Neural progenitor cell (in vitro differentiated cells): ENCODE measurements at regions not wholly inside any gene's neighbourhood (a gene's known extent, or its start where the extent isn't known, plus 50 kb on each side); places are given as distances from the start of the nearest gene placed in this dataset.
"Not testable (repeated sequence)": the region's sequence is repeated elsewhere in the genome, so short reads cannot be mapped to it uniquely, and the experiment has no call there.

ENCODE experiments used
- DNase-seq: peaks from one replicate; pipeline ENCODE4 v3.0.0-alpha.2; 2016; ENCODE audit warnings: low spot score
- H2AFZ ChIP-seq: fragments of 200-600 bp; sonication (generic); replicated peaks from 2 replicates; pipeline ENCODE4 v1.6.1; 2016; ENCODE audit warnings: antibody characterized with exemption
- H3F3A ChIP-seq: fragments of 200-600 bp; sonication (generic); 2 replicates; pipeline ENCODE4 v1.6.1; 2016; ENCODE audit warnings: antibody characterized with exemption, low read depth
- H3K27ac ChIP-seq: fragments of 200-600 bp; sonication (generic); 2 replicates; pipeline ENCODE4 v1.5.1; 2016; ENCODE audit warnings: mild to moderate bottlenecking
- H3K27me3 ChIP-seq: fragments of 200-600 bp; sonication (generic); 2 replicates; pipeline ENCODE4 v1.6.1; 2016; ENCODE audit warnings: mild to moderate bottlenecking, moderate library complexity
- H3K36me3 ChIP-seq: fragments of 200-600 bp; sonication (generic); 2 replicates; pipeline ENCODE4 v1.5.1; 2016
- H3K4me1 ChIP-seq: fragments of 200-600 bp; sonication (generic); 2 replicates; pipeline ENCODE4 v1.6.1; 2016; ENCODE audit warnings: mixed run types
- H3K4me2 ChIP-seq: fragments of 200-600 bp; sonication (generic); 2 replicates; pipeline ENCODE4 v1.6.1; 2016
- H3K4me3 ChIP-seq: fragments of 200-600 bp; sonication (generic); 2 replicates; pipeline ENCODE4 v1.5.1; 2016
- H3K79me2 ChIP-seq: fragments of 200-600 bp; sonication (generic); 2 replicates; pipeline ENCODE4 v1.6.1; 2016; ENCODE audit warnings: low read depth
- H3K9ac ChIP-seq: fragments of 200-600 bp; sonication (generic); 2 replicates; pipeline ENCODE4 v1.6.1; 2016
- H3K9me3 ChIP-seq: fragments of 200-600 bp; sonication (generic); 2 replicates; pipeline ENCODE4 v1.5.1; 2016; ENCODE audit warnings: low read depth
- H4K20me1 ChIP-seq: fragments of 200-600 bp; sonication (generic); 2 replicates; pipeline ENCODE4 v1.6.1; 2016; ENCODE audit warnings: low read depth
- H3K27ac Mint-ChIP-seq: 3 replicates; pipeline ENCODE4 v1.8.0; 2021; ENCODE audit warnings: mixed read lengths
- H3K27me3 Mint-ChIP-seq: 2 replicates; pipeline ENCODE4 v1.8.0; 2022; ENCODE audit warnings: low read depth, mild to moderate bottlenecking, inconsistent platforms, moderate library complexity, mixed read lengths; ENCODE audit not compliant: insufficient read depth
- H3K36me3 Mint-ChIP-seq: 3 replicates; pipeline ENCODE4 v1.8.0; 2021; ENCODE audit warnings: mixed read lengths
- H3K4me1 Mint-ChIP-seq: 3 replicates; pipeline ENCODE4 v1.8.0; 2021; ENCODE audit warnings: mixed read lengths
- H3K4me3 Mint-ChIP-seq: 3 replicates; pipeline ENCODE4 v1.8.0; 2021; ENCODE audit warnings: mild to moderate bottlenecking, moderate library complexity, mixed read lengths
- H3K9me3 Mint-ChIP-seq: 3 replicates; pipeline ENCODE4 v1.8.0; 2020; ENCODE audit warnings: mixed read lengths
- EZH2 ChIP-seq: fragments of 200-600 bp; sonication (generic); IDR thresholded peaks from 2 replicates; pipeline ENCODE4 v1.6.1; 2017; ENCODE audit warnings: antibody characterized with exemption, mild to moderate bottlenecking, moderate library complexity
- EZH2phosphoT487 ChIP-seq: fragments of 200-600 bp; sonication (generic); IDR thresholded peaks from 2 replicates; pipeline ENCODE4 v1.6.1; 2017; ENCODE audit warnings: antibody characterized with exemption
- TF ChIP-seq, protein P1 (sequence below): fragments of 200-600 bp; sonication (generic); IDR thresholded peaks from 2 replicates; pipeline ENCODE4 v1.5.1; 2017; ENCODE audit warnings: antibody characterized with exemption, mild to moderate bottlenecking

DNA sequence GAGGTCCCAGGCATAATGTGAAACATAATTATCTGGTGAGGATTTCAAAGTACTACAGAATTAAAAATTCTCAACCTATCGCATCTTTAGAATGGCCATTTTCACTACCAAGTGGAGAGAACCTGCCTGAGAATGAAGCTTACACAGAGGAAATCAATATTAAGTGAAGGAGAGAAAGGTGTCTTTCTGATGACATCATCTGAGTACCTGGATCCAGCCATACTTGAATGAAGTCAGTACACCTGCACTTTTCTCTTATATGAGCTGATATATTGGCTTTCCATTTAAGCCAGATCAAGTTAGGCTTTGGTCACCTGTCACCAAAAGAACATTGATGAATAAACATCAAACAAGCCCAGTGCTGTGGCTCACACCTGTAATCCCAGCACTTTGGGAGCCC lies 118.9 kb upstream of the MED14 start:
- H2AFZ ChIP-seq, result no peak overlapping the region
- no peak overlapping the region for H3K9ac ChIP-seq
- H3K9me3 ChIP-seq, result no peaks in the 10 kb centered on the region
- DNase-seq, result no peak
- H3K4me1 ChIP-seq, result peaks cover 26% of the 10 kb centered on the region
- TF ChIP-seq, protein P1, sequence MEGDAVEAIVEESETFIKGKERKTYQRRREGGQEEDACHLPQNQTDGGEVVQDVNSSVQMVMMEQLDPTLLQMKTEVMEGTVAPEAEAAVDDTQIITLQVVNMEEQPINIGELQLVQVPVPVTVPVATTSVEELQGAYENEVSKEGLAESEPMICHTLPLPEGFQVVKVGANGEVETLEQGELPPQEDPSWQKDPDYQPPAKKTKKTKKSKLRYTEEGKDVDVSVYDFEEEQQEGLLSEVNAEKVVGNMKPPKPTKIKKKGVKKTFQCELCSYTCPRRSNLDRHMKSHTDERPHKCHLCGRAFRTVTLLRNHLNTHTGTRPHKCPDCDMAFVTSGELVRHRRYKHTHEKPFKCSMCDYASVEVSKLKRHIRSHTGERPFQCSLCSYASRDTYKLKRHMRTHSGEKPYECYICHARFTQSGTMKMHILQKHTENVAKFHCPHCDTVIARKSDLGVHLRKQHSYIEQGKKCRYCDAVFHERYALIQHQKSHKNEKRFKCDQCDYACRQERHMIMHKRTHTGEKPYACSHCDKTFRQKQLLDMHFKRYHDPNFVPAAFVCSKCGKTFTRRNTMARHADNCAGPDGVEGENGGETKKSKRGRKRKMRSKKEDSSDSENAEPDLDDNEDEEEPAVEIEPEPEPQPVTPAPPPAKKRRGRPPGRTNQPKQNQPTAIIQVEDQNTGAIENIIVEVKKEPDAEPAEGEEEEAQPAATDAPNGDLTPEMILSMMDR, result no peak
- TF ChIP-seq EZH2, result no peak
- TF ChIP-seq EZH2phosphoT487, result no peak
- H3K4me2 ChIP-seq, result no peak overlapping the region
- H3K4me3 ChIP-seq, result no peak overlapping the region
- peaks cover 33% of the 10 kb centered on the region for H3F3A ChIP-seq
- no peaks in the 10 kb centered on the region for H3K36me3 ChIP-seq
- Mint-ChIP-seq H3K4me1 (peaks cover 19% of the 10 kb centered on the region), H3K9me3 (peaks cover 10% of the 10 kb centered on the region), H3K36me3 (no peaks in the 10 kb centered on the region), H3K27me3 (no peaks in the 10 kb centered on the region), H3K4me3 (no peak overlapping the region), H3K27ac (no peak overlapping the region)
- no peak overlapping the region for H3K27ac ChIP-seq
- H3K27me3 ChIP-seq, result no peaks in the 10 kb centered on the region
- no peaks in the 10 kb centered on the region for H3K79me2 ChIP-seq
- H4K20me1 ChIP-seq, result no peaks in the 10 kb centered on the region

DNA sequence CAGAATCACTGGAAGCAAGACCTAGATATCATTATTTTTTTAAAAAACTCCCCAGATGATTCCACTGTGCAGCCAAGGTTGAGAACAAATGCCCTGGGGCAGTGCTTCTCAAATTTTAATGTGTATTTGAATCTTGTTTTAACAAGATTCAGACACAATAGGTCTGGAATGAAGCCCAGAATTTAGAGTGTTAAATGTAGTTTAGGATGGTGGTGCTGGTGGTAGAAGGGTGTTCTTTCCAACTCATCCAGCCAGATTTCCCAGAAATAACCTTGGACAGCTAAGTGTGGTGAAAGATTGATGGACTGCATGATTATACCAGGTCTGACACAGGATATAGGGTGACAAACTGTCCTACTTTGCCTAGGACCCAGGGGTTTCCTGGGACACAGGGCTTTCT lies 120.1 kb upstream of the MED14 start:
- Histone ChIP-seq H4K20me1 (no peaks in the 10 kb centered on the region), H3K4me3 (no peak overlapping the region), H2AFZ (peak overlapping the region; percentile 68), H3K9ac (no peak overlapping the region), H3K27ac (no peak overlapping the region), H3K9me3 (no peaks in the 10 kb centered on the region), H3K36me3 (no peaks in the 10 kb centered on the region), H3K27me3 (no peaks in the 10 kb centered on the region), H3K79me2 (no peaks in the 10 kb centered on the region), H3F3A (peaks cover 33% of the 10 kb centered on the region), H3K4me2 (no peak overlapping the region), H3K4me1 (peaks cover 26% of the 10 kb centered on the region)
- no peak for DNase-seq
- no peak for TF ChIP-seq EZH2phosphoT487
- TF ChIP-seq EZH2, result no peak
- TF ChIP-seq, protein P1, result no peak
- H3K36me3 Mint-ChIP-seq, result no peaks in the 10 kb centered on the region
- peaks cover 19% of the 10 kb centered on the region for H3K4me1 Mint-ChIP-seq
- H3K27me3 Mint-ChIP-seq, result no peaks in the 10 kb centered on the region
- no peak overlapping the region for H3K27ac Mint-ChIP-seq
- H3K4me3 Mint-ChIP-seq, result no peak overlapping the region
- H3K9me3 Mint-ChIP-seq, result peaks cover 20% of the 10 kb centered on the region

DNA sequence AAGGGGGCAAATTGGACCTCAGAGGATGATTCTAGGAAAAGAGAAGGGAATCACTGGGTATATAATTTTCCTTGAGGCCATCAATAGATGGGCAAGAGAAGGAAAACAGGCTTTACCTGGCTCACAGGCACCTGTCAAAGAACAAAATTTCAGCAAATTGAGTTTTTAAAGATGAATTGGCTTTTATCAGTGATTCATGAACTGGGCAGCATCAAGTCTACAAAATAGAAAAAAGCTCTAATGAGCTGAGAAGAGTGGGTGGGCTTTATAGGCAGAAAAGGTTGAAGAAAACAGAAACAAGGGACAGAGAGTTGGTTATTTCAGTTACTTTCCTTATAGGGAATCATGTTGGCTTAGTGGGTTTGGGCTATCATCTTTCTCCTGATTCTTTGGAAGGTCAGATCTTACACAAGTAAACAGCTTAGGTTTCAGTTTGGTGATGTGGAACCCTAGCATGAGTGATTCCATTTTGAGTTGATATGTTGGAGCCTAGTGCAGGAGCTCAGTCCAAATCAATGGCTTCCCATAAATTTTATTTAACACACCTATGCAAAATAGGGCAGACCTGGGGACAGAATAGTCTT lies 120.7 kb upstream of the MED14 start:
- Mint-ChIP-seq H3K4me1 (peaks cover 19% of the 10 kb centered on the region), H3K9me3 (peaks cover 25% of the 10 kb centered on the region), H3K27ac (no peak overlapping the region), H3K27me3 (no peaks in the 10 kb centered on the region), H3K4me3 (no peak overlapping the region), H3K36me3 (no peaks in the 10 kb centered on the region)
- Histone ChIP-seq H3F3A (peaks cover 33% of the 10 kb centered on the region), H4K20me1 (no peaks in the 10 kb centered on the region), H3K79me2 (no peaks in the 10 kb centered on the region), H3K9ac (no peak overlapping the region), H2AFZ (peak overlapping the region; percentile 68), H3K4me1 (peaks cover 26% of the 10 kb centered on the region), H3K9me3 (no peaks in the 10 kb centered on the region), H3K4me2 (no peak overlapping the region), H3K36me3 (no peaks in the 10 kb centered on the region), H3K27ac (no peak overlapping the region), H3K4me3 (no peak overlapping the region), H3K27me3 (no peaks in the 10 kb centered on the region)
- DNase-seq, result no peak
- TF ChIP-seq EZH2 (no peak), EZH2phosphoT487 (no peak)
- TF ChIP-seq, protein P1, result no peak

DNA sequence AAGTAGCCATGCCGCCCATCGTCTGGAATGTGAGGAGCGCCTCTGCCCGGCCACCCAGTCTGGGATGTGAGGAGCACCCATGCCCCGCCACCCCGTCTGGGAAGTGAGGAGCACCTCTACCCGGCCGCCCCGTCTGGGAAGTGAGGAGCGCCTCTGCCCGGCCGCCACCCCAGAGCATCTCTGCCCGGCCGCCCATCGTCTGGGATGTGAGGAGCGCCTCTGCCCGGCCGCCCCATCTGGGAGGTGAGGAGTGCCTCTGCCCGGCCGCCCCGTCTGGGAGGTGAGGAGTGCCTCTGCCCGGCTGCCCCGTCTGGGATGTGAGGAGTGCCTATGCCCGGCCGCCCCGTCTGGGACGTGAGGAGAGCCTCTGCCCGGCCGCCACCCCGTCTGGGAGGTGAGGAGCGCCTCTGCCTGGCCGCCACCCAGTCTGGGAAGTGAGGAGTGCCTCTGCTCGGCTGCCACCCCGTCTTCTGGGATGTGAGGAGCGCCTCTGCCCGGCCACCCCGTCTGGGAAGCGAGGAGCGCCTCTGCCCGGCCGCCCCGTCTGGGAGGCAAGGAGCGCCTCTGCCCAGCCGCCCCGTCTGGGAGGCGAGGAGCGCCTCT lies 126.7 kb upstream of the MED14 start:
- not testable (repeated sequence) for H3K36me3 Mint-ChIP-seq, H3K27me3 Mint-ChIP-seq, H3K79me2 ChIP-seq, H3K36me3 ChIP-seq, H3K9me3 ChIP-seq, H2AFZ ChIP-seq, DNase-seq, H3K4me2 ChIP-seq, H3K27ac ChIP-seq, H3K27me3 ChIP-seq, H3F3A ChIP-seq, H3K27ac Mint-ChIP-seq, H3K4me3 ChIP-seq, H4K20me1 ChIP-seq, H3K9ac ChIP-seq, H3K4me1 Mint-ChIP-seq, H3K4me1 ChIP-seq, H3K4me3 Mint-ChIP-seq
- H3K9me3 Mint-ChIP-seq, result peaks cover 47% of the 10 kb centered on the region

DNA sequence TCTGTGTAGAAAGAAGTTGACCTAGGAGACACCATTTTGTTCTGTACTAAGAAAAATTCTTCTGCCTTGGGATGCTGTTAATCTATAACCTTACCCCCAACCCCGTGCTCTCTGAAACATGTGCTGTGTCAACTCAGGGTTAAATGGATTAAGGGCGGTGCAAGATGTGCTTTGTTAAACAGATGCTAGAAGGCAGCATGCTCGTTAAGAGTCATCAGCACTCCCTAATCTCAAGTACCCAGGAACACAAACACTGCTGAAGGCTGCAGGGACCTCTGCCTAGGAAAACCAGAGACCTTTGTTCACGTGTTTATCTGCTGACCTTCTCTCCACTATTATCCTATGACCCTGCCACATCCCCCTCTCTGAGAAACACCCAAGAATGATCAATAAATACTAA lies 127.9 kb upstream of the MED14 start:
- not testable (repeated sequence) for H3K4me1 Mint-ChIP-seq, H3K27ac Mint-ChIP-seq, H3K9ac ChIP-seq, H2AFZ ChIP-seq, H3K36me3 Mint-ChIP-seq, H3K36me3 ChIP-seq, H3K4me2 ChIP-seq, H4K20me1 ChIP-seq, H3K9me3 ChIP-seq, H3F3A ChIP-seq, H3K4me3 ChIP-seq, H3K27ac ChIP-seq, H3K4me3 Mint-ChIP-seq, H3K27me3 Mint-ChIP-seq, H3K4me1 ChIP-seq, DNase-seq, H3K79me2 ChIP-seq, H3K27me3 ChIP-seq
- H3K9me3 Mint-ChIP-seq, result peaks cover 47% of the 10 kb centered on the region
